ENCODE measurements at regions not wholly inside any gene's neighbourhood (a gene's known extent, or its start where the extent isn't known, plus 50 kb on each side); places are given as distances from the start of the nearest gene placed in this dataset.

DNA sequence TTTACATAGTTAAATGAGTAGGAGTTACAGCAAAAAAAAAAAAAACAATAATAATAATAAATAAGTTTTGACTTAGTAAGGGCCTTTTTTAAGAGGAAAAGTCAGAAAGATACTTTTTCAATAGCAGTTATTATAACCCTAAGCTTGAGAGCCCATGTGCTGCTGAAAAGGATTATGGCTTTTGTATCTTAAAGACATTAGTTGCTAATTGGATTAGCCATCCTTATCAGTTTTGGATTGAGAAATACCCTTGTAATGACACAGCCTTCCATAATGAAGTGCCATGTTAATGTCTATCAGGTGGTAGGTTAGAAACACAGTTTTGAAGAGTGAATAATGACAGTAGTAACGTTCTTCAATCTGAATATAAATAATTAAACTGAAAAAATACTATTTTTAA lies 554.0 kb downstream of the RIT2 start:
- DNase-seq (no peak), ATAC-seq (no peak)
- H3K4me3 ChIP-seq = no peak overlapping the region
- intact Hi-C loops (cut with DNase I) = no loop called here
- no peaks in the 10 kb centered on the region for H3K27me3 ChIP-seq
- no peak overlapping the region for H3K27ac ChIP-seq
- H3K4me1 ChIP-seq = no peaks in the 10 kb centered on the region
- WGBS (ENCODE audit: insufficient coverage, low coverage, low lambda C conversion rate, missing lambda C conversion rate) = 50% methylated on average over 1 of the region's 1 CpG
- no peak for TF ChIP-seq POLR2A (IDR thresholded peaks at IDR 0.05)
- TF ChIP-seq, protein P1, sequence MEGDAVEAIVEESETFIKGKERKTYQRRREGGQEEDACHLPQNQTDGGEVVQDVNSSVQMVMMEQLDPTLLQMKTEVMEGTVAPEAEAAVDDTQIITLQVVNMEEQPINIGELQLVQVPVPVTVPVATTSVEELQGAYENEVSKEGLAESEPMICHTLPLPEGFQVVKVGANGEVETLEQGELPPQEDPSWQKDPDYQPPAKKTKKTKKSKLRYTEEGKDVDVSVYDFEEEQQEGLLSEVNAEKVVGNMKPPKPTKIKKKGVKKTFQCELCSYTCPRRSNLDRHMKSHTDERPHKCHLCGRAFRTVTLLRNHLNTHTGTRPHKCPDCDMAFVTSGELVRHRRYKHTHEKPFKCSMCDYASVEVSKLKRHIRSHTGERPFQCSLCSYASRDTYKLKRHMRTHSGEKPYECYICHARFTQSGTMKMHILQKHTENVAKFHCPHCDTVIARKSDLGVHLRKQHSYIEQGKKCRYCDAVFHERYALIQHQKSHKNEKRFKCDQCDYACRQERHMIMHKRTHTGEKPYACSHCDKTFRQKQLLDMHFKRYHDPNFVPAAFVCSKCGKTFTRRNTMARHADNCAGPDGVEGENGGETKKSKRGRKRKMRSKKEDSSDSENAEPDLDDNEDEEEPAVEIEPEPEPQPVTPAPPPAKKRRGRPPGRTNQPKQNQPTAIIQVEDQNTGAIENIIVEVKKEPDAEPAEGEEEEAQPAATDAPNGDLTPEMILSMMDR (IDR thresholded peaks at IDR 0.05) = no peak
- H3K9me3 ChIP-seq = no peaks in the 10 kb centered on the region
- no peaks in the 10 kb centered on the region for H3K36me3 ChIP-seq

DNA sequence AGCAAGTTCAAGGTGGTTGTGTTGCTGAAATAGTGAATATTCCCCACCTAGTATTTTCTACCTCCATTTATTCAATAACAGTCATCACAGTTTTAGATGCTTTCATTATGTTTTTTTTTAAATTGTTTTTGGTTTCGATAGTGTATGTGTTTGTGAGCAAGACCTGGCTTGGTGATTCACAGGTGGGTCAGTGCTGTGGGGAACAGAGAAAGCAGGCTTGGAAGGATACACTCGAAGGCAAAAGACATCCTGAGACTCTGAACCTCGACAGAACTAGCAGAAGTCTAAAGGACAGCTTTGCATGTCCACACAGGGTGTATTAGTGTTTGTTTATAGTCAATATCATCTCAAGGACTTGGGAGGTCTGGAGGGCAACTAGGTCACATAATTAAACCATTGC lies 551.5 kb downstream of the RIT2 start:
- intact Hi-C loops (cut with DNase I) = no loop called here
- H3K36me3 ChIP-seq = no peaks in the 10 kb centered on the region
- TF ChIP-seq, protein P1 (IDR thresholded peaks at IDR 0.05) = no peak
- TF ChIP-seq POLR2A (IDR thresholded peaks at IDR 0.05) = no peak
- no peak overlapping the region for H3K27ac ChIP-seq
- no peaks in the 10 kb centered on the region for H3K9me3 ChIP-seq
- no peaks in the 10 kb centered on the region for H3K4me1 ChIP-seq
- ATAC-seq (no peak), DNase-seq (no peak)
- no peaks in the 10 kb centered on the region for H3K27me3 ChIP-seq
- no peak overlapping the region for H3K4me3 ChIP-seq
- WGBS (ENCODE audit: insufficient coverage, low coverage, low lambda C conversion rate, missing lambda C conversion rate) = 47% methylated on average over 3 of the region's 3 CpGs

DNA sequence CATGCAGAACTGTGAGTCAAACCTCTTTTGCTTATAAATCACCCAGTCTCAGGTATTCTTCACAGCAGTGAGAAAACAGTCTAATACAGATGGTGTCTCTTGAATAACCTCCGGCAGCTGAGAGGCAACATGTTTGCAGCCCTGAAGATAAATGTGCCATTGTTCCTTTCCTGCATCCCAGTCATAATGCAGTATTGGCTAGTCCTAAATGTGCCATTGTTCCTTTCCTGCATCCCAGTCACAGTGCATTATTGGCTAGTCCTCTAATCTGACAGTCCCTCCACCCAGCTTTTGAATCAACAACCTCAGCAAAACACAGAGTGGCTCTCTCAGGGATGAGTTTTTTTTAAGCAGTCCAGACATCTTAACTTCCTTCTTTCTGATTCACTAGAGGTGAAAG lies 550.7 kb downstream of the RIT2 start:
- DNase-seq = no peak
- H3K4me3 ChIP-seq = no peak overlapping the region
- H3K27me3 ChIP-seq = no peaks in the 10 kb centered on the region
- WGBS (ENCODE audit: insufficient coverage, low coverage, low lambda C conversion rate, missing lambda C conversion rate) = 60% methylated on average over 1 of the region's 1 CpG
- no peaks in the 10 kb centered on the region for H3K9me3 ChIP-seq
- no peaks in the 10 kb centered on the region for H3K4me1 ChIP-seq
- intact Hi-C loops (cut with DNase I) = no loop called here
- no peak for ATAC-seq
- no peak overlapping the region for H3K27ac ChIP-seq
- TF ChIP-seq, protein P1 (IDR thresholded peaks at IDR 0.05) = no peak
- TF ChIP-seq POLR2A (IDR thresholded peaks at IDR 0.05) = no peak
- H3K36me3 ChIP-seq = no peaks in the 10 kb centered on the region

DNA sequence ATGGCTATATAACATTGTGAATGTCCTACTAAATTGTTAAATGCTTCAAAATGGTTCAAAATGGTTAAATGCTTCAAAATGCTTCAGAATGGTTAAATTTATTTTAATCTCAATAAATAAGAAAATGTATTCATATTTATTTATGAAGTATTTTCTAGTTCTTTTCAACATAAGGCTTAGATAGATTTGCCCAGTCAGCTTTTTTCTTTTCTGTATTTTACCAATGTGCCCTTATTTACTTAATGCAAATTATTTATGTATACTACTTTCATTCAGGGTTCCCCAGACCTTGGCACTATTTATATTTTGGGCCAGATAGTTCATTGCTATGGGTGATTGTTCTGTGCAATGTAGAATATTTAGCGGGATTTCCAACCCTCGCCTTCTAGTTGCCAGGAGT lies 546.7 kb downstream of the RIT2 start:
- H3K27me3 ChIP-seq = no peaks in the 10 kb centered on the region
- H3K27ac ChIP-seq = no peak overlapping the region
- intact Hi-C loops (cut with DNase I) = no loop called here
- DNase-seq (no peak), ATAC-seq (no peak)
- TF ChIP-seq POLR2A (IDR thresholded peaks at IDR 0.05) = no peak
- TF ChIP-seq, protein P1 (IDR thresholded peaks at IDR 0.05) = no peak
- WGBS (ENCODE audit: insufficient coverage, low coverage, low lambda C conversion rate, missing lambda C conversion rate) = 100% methylated on average over 2 of the region's 2 CpGs
- H3K4me3 ChIP-seq = no peak overlapping the region
- H3K4me1 ChIP-seq = no peaks in the 10 kb centered on the region
- no peaks in the 10 kb centered on the region for H3K36me3 ChIP-seq
- H3K9me3 ChIP-seq = no peaks in the 10 kb centered on the region

DNA sequence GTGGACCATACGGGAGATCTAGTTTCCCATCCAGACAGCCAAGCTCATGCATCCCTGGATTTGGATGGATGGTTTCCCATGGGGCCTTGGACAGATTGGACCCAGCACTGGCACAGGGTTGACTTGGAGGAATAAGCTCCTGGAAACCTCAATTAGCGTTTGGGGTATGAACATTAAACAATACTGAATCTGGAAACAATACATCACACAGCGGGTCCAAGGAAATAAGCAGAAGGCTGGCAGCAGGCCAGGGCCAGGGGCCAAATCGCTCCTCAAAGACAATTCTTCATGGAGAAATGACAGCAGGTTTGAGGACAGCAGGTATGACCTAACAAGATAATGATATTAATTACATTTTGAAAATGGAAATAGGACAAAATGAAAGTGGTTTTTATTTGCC lies 540.6 kb downstream of the RIT2 start:
- Histone ChIP-seq H3K4me3 (no peak overlapping the region), H3K4me1 (no peaks in the 10 kb centered on the region), H3K27ac (no peak overlapping the region), H3K9me3 (no peaks in the 10 kb centered on the region), H3K27me3 (no peaks in the 10 kb centered on the region), H3K36me3 (no peaks in the 10 kb centered on the region)
- ATAC-seq (no peak), DNase-seq (no peak)
- TF ChIP-seq, protein P1 (IDR thresholded peaks at IDR 0.05) = no peak
- TF ChIP-seq POLR2A (IDR thresholded peaks at IDR 0.05) = no peak
- intact Hi-C loops (cut with DNase I) = no loop called here
- 73% methylated on average over 4 of the region's 4 CpGs for WGBS (ENCODE audit: insufficient coverage, low coverage, low lambda C conversion rate, missing lambda C conversion rate)
